Fibroblast of peridontal ligament (primary cell): ENCODE measurements at regions not wholly inside any gene's neighbourhood (a gene's known extent, or its start where the extent isn't known, plus 50 kb on each side); places are given as distances from the start of the nearest gene placed in this dataset.

Source experiments
- DNase-seq: peaks from one replicate; pipeline ENCODE4 v3.0.0-alpha.2; 2010; ENCODE audit errors: extremely low read depth

DNA sequence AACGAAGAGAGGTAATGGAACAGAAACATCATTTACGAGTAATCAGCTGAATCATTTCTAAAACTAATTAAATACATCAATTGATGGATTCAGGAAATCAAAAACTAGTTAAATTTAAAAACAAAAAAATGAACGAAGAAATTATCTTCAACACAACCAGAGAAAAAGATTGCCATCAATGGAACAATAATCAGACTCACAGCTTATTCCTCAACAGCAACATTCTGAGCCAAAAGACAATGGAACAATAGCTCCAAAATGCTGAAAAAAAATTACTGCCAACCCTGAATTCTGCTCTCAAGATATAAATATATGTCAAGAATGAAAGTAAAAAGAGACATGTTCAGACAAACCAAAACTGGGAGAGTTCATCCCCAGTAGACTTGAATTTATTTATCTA, 65.5 kb upstream of the KLF3 start:
- DNase-seq: no peak

DNA sequence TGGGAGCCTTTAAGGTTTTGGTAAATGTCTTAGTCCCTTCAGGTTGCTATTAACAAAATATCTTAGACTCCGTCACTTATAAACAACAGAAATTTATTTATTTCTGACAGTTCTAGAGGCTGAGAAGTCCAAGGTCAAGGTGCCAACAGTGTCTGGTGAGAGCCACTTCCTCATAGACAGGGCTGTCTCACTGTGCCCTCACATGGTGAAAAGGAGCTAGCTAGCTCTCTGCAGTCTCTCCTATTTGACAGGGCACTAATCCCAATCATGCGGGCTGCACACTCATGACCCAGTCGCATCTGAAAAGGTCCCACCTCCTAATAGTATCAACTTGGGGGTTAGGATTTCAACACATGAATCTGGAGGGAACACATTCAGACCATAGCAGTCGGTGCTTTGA, 63.4 kb upstream of the KLF3 start:
- DNase-seq: no peak

DNA sequence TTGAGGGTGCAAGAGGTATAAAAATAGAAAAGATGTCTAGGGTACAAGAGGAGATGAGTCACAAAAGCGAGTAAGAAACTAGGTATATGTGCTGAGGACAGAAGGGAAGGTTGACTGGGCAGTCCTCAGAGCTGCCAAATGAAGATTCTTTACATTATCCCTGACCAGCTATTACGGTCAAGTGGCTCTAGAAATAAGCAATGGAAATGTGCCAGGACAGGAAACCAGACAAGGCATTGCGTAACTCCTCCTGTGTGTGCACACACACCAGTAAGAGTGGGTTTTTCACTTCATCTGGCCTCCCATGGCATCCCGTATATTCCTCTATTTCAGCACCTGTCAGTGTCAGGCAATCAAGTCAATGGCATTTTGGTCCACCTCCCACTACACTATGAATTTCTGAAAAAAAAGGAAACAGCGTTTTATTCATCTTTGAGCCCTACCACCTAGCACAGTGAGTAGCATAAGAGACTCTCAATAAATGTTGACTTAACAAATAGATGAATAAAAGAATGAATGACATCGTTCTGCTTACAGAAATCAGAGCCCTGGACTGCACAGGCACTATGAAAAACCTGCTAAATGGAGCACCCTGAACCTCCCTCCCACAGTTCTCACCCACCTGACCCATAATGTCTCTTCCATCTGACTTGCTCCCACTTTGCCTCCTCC, 62.6 kb upstream of the KLF3 start:
- DNase-seq: peak; percentile 33

DNA sequence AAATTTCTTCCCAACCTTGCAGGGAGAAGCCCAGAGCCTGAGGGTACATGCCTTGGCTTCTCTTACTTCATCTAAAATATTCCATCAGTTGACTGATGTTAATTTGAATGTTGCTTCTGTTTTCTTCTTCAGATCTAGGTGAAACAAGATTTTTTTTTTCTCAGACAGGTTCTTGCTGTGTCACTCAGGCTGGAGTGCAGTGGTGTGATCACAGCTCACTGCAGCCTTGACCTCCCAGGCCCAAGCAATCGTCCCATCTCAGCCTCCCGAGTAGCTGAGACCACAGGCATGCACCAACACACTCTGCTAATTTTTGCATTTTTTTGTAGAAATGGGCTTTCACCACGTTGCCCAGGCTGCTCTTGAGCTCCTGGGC, 62.1 kb upstream of the KLF3 start:
- no peak for DNase-seq

DNA sequence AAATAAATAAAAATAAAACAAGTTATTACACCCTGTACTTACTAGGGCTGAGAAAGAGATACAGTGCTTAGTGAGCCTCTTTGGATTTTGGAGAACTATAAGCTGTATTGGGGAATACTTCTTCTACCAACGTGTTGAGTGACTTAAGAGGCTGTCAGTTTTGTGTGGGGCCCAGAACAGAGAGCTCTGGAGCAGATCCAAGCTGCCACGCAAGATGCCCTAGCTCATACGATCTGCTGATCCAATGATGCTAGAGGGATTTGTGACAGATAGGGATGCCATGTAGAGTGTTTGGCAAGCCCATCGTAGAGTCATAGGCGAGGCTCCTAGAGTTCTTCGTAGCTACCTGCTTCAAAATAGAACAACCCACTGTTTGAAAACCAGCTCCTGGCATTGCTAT, 60.3 kb upstream of the KLF3 start:
- DNase-seq: no peak

DNA sequence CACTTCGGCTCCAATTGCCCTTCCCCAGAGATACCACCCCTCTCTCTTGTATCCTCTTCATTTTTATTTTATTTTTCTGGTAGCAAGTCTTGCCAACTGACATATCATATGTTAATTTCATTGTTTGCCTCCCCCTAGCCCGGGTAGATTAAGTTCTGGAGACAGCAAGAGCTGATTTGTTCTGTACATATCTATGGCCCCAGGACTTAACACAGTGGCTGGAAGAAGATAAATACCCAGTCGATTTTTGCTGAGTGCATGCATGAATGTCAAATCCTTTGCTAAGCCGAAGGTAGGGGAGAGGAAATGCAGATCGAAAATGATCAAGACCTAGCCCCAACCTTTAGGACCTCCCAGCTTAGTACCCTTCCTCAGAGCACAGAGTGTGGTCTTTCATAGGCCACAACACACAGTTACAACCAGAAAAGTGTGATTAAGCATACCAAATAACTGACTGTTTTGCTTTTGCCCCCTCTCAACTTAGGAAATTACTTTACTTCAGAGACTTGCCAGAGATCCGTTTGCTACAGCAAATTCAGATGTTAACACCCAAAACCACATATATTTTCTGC, 58.7 kb upstream of the KLF3 start:
- DNase-seq: no peak

DNA sequence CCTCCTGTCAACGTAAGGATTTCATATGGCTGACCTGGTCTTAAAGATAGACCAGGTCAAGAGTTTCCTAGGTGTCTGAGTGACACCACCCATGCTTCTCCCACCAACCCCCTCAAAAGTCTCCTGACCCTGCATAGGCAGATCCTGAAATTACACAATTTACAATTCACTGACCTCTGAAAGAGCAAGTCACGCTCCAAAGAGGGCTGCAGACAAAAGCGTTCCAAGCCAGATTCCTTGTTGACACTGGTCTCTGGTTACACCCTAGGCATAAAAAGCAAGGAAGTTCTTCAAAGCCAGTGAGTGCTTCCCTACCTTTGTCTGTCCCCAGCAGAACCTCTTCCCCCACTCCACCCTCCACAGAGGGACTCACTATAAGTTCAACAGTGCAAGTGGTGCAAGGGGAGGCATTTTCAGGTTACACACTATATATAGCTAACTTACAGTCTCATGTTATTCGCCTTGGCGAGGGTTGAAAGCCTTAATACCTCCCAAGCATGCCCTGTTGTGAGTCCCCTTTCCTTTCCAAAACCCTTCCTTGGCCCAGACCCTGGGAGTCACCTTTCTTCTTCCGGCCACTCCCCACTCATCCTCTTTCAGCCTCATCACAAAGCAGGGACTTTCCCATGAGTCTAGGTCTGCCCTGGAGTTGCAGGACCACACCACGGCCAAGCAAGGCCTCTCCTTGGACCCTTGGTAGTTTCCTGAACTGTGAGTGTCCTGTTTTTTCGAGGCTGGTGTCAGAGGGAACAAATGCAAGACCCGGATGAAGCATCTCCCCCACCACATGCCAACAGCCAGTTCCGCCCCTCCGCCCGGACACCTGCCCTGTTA, 58.0 kb upstream of the KLF3 start:
- DNase-seq: peak; percentile 34

DNA sequence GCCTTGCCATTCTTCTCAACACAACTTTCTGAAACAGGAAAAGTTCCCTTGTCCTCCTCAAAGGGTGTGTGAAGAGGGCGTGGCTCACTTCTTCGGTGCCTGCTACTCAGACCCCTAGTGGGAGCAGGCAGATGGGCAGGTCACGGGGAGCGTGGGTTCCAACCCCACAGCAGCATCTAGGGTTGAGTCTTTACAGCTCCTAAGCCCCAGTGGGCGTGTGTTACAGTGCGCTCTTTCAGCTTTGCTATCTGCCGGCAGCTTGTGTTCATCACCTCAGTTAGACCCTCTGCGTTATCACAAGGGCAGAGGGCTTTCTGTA, 57.5 kb upstream of the KLF3 start:
- DNase-seq: no peak

DNA sequence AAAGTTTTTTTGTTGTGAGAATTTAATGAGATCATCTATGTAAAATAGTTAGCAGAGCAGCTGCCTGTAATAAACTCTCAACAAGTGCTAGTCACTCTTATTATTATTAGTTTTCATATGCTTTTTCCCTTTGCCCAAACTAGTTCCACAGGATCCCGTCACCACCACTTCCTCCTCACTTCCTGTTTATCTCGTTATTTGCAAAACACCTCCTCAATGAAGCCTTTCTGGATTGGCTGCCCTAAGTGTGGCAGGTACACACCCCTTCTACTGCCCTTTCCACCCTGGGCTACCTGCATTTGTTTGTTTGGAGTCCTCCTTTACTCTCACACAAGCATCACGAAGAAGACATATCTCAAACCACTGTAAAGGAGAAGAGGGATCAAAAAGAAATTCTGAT, 54.4 kb upstream of the KLF3 start:
- no peak for DNase-seq

DNA sequence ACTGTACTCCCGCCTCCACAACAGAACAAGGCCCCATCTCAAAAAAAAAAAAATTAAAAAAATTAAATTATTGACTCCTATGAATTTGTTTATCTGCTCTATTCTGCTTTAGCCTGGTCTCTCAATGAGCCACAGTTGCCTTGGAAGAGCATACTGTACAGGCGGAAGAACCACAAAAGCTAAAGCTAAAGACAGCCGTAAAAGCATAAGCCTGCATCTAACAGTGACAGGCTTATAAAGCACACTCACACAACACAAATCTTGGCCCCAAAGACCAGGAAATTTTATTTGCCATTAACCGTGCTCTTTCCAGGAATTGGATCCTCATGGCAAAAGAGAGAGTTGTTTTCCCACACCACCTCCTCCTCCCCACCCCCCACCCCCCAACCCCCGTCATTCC, 53.5 kb upstream of the KLF3 start:
- no peak for DNase-seq

DNA sequence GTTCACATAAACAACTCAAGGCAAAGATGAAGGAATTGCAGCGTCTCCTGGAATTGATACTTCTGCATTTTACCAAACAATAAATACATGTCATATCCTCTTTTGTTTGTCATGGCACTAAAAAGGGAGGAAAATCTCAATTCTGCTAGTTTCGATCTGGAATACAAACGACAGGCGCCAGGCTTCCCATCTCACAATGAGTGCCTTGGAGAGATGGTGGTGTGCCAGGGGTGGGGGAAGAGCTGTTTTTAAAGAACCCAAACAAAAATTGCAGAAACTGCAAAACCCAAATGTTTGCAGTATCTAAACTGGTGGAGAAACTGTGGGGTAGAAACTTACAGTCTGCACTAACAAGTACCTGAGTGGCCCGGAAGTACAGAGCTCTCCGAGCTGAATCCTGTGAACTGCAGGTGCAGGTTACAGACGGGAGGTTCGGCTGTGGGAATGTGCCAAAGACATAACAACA, 53.0 kb upstream of the KLF3 start:
- DNase-seq: no peak

DNA sequence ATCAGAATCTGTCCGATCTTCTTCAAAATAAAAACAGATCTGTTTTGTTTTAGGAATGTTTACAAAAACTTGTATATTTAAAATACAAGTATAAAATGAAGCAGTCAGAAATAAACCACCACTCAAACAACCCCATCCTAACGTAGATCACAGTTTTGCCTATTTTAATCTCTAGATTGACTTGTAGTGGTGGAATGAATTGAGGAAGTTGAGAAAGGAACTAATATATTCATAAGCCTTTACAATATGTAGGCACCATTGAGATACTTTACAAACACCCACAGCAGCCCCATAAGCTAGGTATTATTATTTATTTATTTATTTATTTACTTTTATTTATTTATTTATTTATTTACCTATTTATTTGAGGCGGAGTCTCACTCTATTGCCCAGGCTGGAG, 52.3 kb upstream of the KLF3 start:
- DNase-seq: no peak

DNA sequence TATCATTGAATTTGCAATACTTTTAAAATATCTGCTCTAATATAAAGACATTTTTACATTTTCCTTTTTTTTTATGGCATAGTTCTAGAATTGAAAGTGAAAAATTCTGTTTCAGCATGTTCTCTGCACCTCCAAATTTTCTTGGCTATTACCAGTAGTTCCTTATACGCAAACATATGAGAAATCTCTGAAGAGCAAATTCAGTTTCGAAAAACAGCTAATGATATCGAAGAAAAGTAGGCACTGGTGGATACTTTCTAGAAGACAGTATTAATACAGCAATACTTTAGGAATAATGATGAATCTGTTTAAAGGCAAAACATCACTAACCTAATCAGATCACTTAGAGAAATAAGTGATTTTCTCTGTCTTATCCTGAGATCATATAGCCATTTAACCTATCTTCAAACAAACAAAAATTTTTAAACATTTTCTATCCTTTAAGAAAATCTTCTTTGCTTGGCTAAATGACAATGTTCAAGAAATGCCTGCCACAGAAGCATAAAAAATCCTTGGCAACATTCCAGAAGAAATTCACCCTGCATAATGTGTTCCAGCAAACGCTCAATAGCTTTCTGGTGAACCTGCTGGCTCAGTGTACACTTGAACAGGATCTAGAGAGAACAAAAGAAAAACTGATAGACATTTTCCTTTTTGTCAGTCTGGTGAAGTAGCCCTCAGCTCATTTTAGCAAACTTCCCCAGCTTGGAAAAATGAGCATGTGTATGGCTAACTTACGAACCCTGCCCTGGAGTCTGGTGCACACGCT, 51.2 kb upstream of the KLF3 start:
- peak; percentile 49 for DNase-seq
